ENCODE measurements at regions not wholly inside any gene's neighbourhood (a gene's known extent, or its start where the extent isn't known, plus 50 kb on each side); places are given as distances from the start of the nearest gene placed in this dataset.
"Not testable (repeated sequence)": the region's sequence is repeated elsewhere in the genome, so short reads cannot be mapped to it uniquely, and the experiment has no call there.

- Histone ChIP-seq H3K27me3 (ENCODE audit: insufficient read depth, low read length) (no peaks in the 10 kb centered on the region), H3K9me3 (ENCODE audit: low read depth, low read length) (no peaks in the 10 kb centered on the region), H3K4me3 (ENCODE audit: low read length) (no peak overlapping the region), H3K4me1 (ENCODE audit: insufficient read depth, low read length) (peaks cover 57% of the 10 kb centered on the region)
Measured at GRCh38 chr3:72625602-72626337, 222.5 kb downstream of the SHQ1 start.

DNA sequence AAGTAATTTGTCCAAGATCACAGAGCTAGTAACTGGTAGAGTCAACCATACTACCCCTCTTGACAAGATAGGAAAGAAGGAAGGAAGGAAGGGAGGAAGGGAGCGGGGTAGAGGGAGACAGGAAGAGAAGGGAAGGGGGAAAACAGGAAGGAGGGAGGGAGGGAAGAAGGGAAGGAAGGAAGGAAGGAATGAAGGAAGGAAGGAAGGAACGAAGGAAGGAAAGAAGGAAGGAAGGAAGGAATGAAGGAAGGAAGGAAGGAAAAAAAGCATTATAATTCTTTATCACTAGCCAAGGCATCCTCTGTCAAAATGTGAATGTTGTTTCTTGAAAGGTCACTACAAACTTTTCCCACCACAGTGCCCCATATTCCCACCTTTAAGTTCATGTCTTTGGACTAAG lies 223.6 kb downstream of the SHQ1 start:
- Histone ChIP-seq H3K27me3 (ENCODE audit: insufficient read depth, low read length) (no peaks in the 10 kb centered on the region), H3K4me3 (ENCODE audit: low read length) (no peak overlapping the region), H3K9me3 (ENCODE audit: low read depth, low read length) (no peaks in the 10 kb centered on the region), H3K4me1 (ENCODE audit: insufficient read depth, low read length) (peaks cover 46% of the 10 kb centered on the region)

DNA sequence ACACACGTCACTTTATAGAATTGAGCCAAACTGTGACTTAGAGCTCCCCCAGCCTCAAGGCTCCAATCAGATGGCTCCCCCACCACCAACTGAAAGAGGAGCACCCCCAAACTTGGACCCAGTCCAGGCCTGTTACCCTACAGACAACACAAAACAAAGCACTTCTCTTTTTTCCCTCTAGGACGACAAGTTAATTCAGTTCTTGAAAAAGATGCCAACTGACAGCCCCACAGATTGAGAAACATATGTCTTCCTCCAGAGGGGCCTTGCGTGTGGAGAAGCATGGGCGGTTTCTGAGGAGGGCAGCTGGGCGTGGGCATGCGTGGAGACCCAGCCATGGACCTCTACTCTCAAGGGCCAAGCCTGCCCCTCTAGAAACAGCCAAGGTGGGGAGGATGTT lies 229.5 kb downstream of the SHQ1 start:
- Histone ChIP-seq H3K27me3 (ENCODE audit: insufficient read depth, low read length) (no peaks in the 10 kb centered on the region), H3K4me1 (ENCODE audit: insufficient read depth, low read length) (peaks cover 33% of the 10 kb centered on the region), H3K9me3 (ENCODE audit: low read depth, low read length) (no peaks in the 10 kb centered on the region), H3K4me3 (ENCODE audit: low read length) (no peak overlapping the region)

DNA sequence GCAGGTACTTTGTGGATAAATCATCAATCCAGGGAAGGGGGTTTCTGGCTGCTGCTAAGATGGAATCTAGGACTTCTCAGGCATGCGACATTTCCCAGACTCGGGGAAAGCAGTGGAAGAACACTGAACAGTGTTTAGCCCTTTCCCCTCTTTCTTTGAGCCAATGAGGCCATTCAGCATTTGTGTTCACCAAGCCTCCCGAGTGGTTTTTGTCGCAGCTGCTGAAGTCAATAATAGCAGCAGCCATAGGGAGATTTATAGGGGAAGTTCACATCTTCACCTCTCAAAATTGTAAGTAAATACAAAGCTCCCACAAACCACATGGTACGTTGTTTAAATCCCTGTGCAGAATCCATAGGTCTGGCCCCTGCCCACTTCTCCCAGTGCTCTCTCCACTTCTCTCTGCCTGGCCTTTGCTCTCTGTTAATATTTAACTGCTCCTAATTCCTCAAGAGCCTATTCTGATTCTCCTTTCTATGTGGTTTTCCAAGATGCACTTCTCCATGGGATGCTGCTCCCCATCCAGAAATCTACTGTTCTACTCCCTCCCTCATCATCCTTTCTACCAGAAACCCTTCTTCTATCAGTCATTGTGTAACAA lies 230.7 kb downstream of the SHQ1 start:
- peaks cover 33% of the 10 kb centered on the region for H3K4me1 ChIP-seq (ENCODE audit: insufficient read depth, low read length)

DNA sequence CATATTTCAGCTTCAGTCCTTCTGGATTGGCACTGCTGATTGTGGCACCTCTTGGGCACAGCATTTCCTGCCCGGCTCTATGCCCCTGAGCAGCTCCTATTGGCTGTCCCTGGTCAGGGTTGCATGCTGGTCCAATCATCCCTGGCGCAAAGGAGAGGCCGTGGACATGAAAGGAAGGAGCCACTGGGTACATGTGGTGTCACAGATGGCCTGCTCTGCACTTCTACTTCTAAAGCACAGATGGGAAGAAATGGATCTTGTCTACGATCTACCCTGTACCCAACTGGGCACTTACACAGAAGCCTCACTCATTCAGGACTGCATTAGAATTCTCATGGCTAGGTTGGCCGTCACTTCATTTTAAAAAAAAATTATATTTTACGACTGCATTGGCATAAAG lies 232.5 kb downstream of the SHQ1 start:
- Histone ChIP-seq H3K9me3 (ENCODE audit: low read depth, low read length) (no peaks in the 10 kb centered on the region), H3K4me3 (ENCODE audit: low read length) (no peak overlapping the region), H3K4me1 (ENCODE audit: insufficient read depth, low read length) (peaks cover 33% of the 10 kb centered on the region), H3K27me3 (ENCODE audit: insufficient read depth, low read length) (no peaks in the 10 kb centered on the region)

More for the DNA sequence above, 230.7 kb downstream of the SHQ1 start:
- Histone ChIP-seq H3K9me3 (ENCODE audit: low read depth, low read length) (no peaks in the 10 kb centered on the region), H3K4me3 (ENCODE audit: low read length) (no peak overlapping the region), H3K27me3 (ENCODE audit: insufficient read depth, low read length) (no peaks in the 10 kb centered on the region)

- Histone ChIP-seq H3K4me3 (ENCODE audit: low read length) (no peak overlapping the region), H3K27me3 (ENCODE audit: insufficient read depth, low read length) (no peaks in the 10 kb centered on the region), H3K9me3 (ENCODE audit: low read depth, low read length) (no peaks in the 10 kb centered on the region), H3K4me1 (ENCODE audit: insufficient read depth, low read length) (peaks cover 33% of the 10 kb centered on the region)
Measured at GRCh38 chr3:72615182-72615581, 233.1 kb downstream of the SHQ1 start.

DNA sequence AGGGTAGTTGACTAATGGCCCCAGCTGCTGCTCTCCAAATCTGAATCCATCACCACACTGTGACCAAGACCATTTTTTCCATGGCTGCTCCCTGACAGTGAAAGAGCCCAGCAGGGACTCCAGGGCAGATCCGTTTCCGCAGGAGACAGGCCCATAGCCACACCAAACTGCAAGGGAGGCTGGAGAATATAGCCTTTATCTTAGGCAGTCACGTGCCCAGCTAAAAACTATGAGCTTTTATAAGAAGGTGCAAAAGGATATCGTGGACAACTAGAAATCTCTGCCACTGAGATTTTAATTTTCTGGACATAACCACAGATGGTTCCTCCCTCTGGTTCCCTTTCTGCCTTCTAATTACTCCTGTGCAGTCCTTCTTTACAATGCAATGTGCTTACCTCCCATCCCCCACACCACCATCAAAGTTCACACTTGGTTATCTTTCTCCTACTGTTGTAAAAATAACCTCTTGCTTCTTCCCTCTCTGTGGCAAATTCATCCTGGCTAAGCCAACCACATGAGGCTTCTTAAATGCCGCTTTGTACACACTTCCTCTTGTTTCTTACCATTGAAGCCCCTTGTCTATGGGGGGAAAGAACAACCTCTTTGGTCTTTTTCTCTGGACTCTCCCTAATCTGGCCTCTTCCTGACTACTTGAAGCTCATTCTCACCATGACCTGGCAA lies 233.7 kb downstream of the SHQ1 start:
- H3K4me3 ChIP-seq (ENCODE audit: low read length): no peak overlapping the region
- peaks cover 32% of the 10 kb centered on the region for H3K4me1 ChIP-seq (ENCODE audit: insufficient read depth, low read length)
- no peaks in the 10 kb centered on the region for H3K9me3 ChIP-seq (ENCODE audit: low read depth, low read length)
- no peaks in the 10 kb centered on the region for H3K27me3 ChIP-seq (ENCODE audit: insufficient read depth, low read length)

GRCh38 chr3:72613871-72614270 lies 234.4 kb downstream of the SHQ1 start:
- H3K27me3 ChIP-seq (ENCODE audit: insufficient read depth, low read length): no peaks in the 10 kb centered on the region
- H3K4me3 ChIP-seq (ENCODE audit: low read length): no peak overlapping the region

DNA sequence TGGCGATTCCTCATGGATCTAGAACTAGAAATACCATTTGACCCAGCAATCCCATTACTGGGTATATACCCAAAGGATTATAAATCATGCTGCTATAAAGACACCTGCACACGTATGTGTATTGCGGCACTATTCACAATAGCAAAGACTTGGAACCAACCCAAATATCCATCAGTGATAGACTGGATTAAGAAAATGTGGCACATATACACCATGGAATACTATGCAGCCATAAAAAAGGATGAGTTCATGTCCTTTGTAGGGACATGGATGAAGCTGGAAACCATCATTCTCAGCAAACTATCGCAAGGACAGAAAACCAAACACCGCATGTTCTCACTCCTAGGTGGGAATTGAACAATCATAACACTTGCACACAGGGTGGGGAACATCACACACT lies 239.1 kb downstream of the SHQ1 start:
- H3K27me3 ChIP-seq (ENCODE audit: insufficient read depth, low read length); H3K9me3 ChIP-seq (ENCODE audit: low read depth, low read length); H3K4me3 ChIP-seq (ENCODE audit: low read length); H3K4me1 ChIP-seq (ENCODE audit: insufficient read depth, low read length): not testable (repeated sequence)

More at GRCh38 chr3:72613871-72614270, 234.4 kb downstream of the SHQ1 start:
- peaks cover 25% of the 10 kb centered on the region for H3K4me1 ChIP-seq (ENCODE audit: insufficient read depth, low read length)
- no peaks in the 10 kb centered on the region for H3K9me3 ChIP-seq (ENCODE audit: low read depth, low read length)

GRCh38 chr3:72606005-72606800 lies 242.0 kb downstream of the SHQ1 start:
- no peaks in the 10 kb centered on the region for H3K27me3 ChIP-seq (ENCODE audit: insufficient read depth, low read length)
- H3K9me3 ChIP-seq (ENCODE audit: low read depth, low read length): no peaks in the 10 kb centered on the region
- H3K4me3 ChIP-seq (ENCODE audit: low read length): no peak overlapping the region
- no peaks in the 10 kb centered on the region for H3K4me1 ChIP-seq (ENCODE audit: insufficient read depth, low read length)

GRCh38 chr3:72604328-72604727 lies 243.9 kb downstream of the SHQ1 start:
- H3K27me3 ChIP-seq (ENCODE audit: insufficient read depth, low read length): no peaks in the 10 kb centered on the region
- H3K4me1 ChIP-seq (ENCODE audit: insufficient read depth, low read length): no peaks in the 10 kb centered on the region
- H3K9me3 ChIP-seq (ENCODE audit: low read depth, low read length): no peaks in the 10 kb centered on the region
- no peak overlapping the region for H3K4me3 ChIP-seq (ENCODE audit: low read length)

- Histone ChIP-seq H3K4me3 (ENCODE audit: low read length) (no peak overlapping the region), H3K27me3 (ENCODE audit: insufficient read depth, low read length) (no peaks in the 10 kb centered on the region), H3K4me1 (ENCODE audit: insufficient read depth, low read length) (peaks cover 4% of the 10 kb centered on the region), H3K9me3 (ENCODE audit: low read depth, low read length) (no peaks in the 10 kb centered on the region)
Measured at GRCh38 chr3:72601983-72602750, 246.1 kb downstream of the SHQ1 start.

DNA sequence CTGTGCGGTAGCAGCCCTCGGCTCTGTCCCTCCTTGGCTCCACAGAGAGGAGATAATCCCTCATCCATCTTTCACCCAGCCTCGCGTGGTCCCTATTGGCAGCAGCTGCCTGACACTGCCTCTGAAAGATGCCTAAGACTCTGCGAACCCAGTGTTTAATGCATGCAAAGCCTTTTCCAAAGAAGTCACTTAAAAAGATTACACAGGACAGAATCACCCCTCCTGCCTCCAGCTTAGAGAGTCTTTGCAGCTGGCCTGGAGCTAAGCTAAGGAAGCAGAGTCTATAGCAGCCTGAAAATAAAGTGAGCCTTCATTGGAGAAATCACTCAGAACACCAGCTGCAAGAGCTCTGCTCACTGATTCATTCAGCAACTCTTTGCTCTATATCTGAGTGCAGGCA lies 247.2 kb downstream of the SHQ1 start:
- Histone ChIP-seq H3K27me3 (ENCODE audit: insufficient read depth, low read length) (no peaks in the 10 kb centered on the region), H3K4me3 (ENCODE audit: low read length) (no peak overlapping the region), H3K4me1 (ENCODE audit: insufficient read depth, low read length) (peaks cover 4% of the 10 kb centered on the region), H3K9me3 (ENCODE audit: low read depth, low read length) (no peaks in the 10 kb centered on the region)

GRCh38 chr3:72597756-72598195 lies 250.5 kb downstream of the SHQ1 start:
- Histone ChIP-seq H3K9me3 (ENCODE audit: low read depth, low read length) (no peaks in the 10 kb centered on the region), H3K4me1 (ENCODE audit: insufficient read depth, low read length) (peaks cover 18% of the 10 kb centered on the region), H3K4me3 (ENCODE audit: low read length) (no peak overlapping the region)

More at GRCh38 chr3:72597756-72598195, 250.5 kb downstream of the SHQ1 start:
- H3K27me3 ChIP-seq (ENCODE audit: insufficient read depth, low read length): no peaks in the 10 kb centered on the region

All from mononuclear cell (primary cell).